ENCODE measurements at regions not wholly inside any gene's neighbourhood (a gene's known extent, or its start where the extent isn't known, plus 50 kb on each side); places are given as distances from the start of the nearest gene placed in this dataset.

DNA sequence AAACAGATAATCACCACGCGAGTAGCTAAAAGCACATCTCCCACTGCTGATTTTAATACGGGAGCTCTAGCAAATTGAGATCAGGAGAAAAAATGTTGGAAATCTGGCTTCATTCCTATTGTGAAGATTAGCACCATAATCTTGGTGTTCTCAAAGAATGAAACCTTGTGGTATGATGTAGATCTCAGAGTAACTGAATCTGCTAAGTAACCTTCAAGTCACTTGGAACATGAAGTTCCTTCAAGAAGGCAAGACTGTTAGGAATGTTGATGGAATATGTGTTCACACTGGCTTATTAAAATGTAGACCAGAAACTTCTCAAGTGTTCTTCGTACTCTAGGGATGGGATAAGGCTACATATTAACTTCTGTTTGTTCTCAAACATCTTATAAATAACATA is 117.4 kb upstream of the CHRM3 start:
- no peak for DNase-seq (ENCODE audit: low read depth in 4 of 4, low spot score in 3 of 4)

DNA sequence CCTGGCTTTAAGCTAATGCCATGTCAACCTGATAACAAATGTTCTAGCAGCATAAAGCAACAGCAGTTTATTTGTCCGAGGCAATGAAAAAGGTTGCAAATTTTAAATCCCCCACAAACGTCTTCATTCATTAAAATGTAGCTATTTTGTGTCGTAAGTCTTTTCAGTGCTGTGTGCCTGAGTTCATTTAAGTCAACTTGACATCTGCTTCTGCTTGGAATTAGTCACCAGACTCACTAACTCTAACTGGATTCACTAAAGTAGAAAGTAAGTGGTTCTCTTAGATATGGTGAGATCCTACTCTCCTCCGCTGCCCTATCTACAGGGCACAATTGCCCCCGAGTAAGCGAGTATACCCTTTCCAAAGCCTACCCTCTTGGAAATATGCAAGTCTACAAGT is 118.4 kb upstream of the CHRM3 start:
- no peak for DNase-seq (ENCODE audit: low read depth in 4 of 4, low spot score in 3 of 4)

GRCh38 chr1:239263801-239264200 is 122.6 kb upstream of the CHRM3 start:
- DNase-seq (ENCODE audit: low read depth in 4 of 4, low spot score in 3 of 4) = no peak

DNA sequence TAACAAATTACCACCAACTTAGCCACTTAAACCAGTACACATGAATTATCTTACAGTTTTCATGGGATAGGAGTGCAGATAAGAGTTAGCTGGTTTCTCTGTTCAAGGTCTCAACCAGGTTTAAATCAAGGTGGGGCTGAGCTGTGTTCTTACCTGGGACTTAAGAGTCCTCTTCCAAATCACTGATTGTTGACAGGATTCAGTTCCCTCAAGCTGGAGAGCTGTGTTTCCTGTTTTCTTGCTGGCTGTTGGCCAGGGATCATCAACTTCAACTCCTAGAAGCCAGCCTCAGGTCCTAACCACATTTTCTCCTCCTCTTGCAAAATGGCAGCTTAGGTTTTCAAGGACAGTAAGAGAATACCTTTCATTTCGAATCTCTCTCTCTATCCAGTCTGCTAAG is 123.8 kb upstream of the CHRM3 start:
- DNase-seq (ENCODE audit: low read depth in 4 of 4, low spot score in 3 of 4) = no peak

- DNase-seq (ENCODE audit: low read depth in 4 of 4, low spot score in 3 of 4) = no peak
Measured at GRCh38 chr1:239261521-239261920, 124.8 kb upstream of the CHRM3 start.

GRCh38 chr1:239260842-239261241 is 125.5 kb upstream of the CHRM3 start:
- no peak for DNase-seq (ENCODE audit: low read depth in 4 of 4, low spot score in 3 of 4)

- DNase-seq (ENCODE audit: low read depth in 4 of 4, low spot score in 3 of 4) = no peak
Measured at GRCh38 chr1:239255628-239256160, 130.7 kb upstream of the CHRM3 start.

GRCh38 chr1:239254999-239255398 is 131.4 kb upstream of the CHRM3 start:
- no peak for DNase-seq (ENCODE audit: low read depth in 4 of 4, low spot score in 3 of 4)

- DNase-seq (ENCODE audit: low read depth in 4 of 4, low spot score in 3 of 4) = no peak
Measured at GRCh38 chr1:239253032-239253431, 133.3 kb upstream of the CHRM3 start.

DNA sequence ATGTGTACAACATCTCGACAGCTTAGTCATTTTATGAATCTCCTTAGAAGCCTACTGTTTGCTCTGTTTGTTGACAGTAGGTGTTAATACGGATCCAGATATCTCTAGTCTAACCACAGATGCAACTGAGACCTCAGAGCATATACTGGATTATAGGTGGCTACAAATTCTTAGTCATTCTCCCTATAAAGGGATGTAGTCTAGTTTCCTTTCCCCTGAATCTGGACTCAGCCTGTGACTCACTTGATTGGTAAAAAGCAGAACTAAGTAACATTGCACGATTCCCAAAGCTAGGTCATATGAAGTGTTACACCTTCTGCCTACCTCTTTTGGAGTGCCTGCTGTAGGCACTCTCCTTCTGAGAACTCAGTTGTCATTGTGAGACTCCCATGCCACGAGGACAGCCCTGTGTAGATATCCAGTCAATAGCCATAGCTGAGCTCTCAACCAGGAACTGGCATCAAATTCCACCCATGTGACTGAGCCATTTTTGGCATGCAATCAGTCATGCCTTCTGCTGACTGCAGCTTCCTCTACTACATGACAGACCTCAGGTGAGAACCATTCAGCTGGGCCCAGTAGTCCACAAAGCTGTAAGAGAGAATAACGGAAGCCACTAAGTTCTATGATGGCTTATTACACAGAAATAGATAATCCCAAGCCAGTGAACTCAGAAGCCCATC is 135.9 kb upstream of the CHRM3 start:
- DNase-seq (ENCODE audit: low read depth in 4 of 4, low spot score in 3 of 4) = no peak

DNA sequence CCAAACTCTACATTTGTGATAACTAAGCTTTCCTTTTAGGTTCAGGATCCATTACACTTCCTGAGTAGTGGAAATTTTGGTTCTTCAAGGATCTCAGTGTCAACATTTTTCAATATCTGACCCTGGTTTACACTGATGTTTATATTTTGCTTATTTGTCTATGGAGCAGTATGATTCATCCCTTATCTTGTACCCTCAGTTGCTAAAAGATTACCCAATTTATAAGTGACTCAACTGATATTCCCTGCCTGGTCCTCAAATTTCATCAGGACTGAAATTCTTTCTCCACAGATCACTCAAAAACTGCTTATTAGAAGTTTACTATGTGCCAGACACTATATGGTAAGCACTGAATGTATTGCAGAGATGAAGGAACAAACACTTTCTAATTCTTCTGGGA is 139.1 kb upstream of the CHRM3 start:
- DNase-seq (ENCODE audit: low read depth in 4 of 4, low spot score in 3 of 4) = no peak

- DNase-seq (ENCODE audit: low read depth in 4 of 4, low spot score in 3 of 4) = no peak
Measured at GRCh38 chr1:239244084-239244483, 142.3 kb upstream of the CHRM3 start.

DNA sequence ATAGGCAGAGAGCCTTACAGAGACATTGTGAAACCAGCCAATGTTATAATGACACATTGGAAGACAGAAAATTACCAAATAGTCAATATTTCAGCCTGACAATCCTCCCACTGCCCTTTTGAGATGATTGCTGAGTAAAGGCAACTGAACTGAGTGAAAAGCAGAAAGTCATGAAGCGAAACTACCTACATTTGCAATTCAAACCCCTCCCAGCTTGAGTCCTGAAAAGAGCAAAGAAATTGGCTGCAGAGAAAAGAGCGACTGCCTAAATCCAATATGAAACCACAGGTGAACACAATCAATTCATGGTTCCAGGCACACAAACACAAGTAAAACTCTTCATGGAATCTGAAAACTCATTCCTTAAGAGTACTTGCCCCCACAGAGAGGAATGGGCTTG is 143.4 kb upstream of the CHRM3 start:
- DNase-seq (ENCODE audit: low read depth in 4 of 4, low spot score in 3 of 4) = no peak

- DNase-seq (ENCODE audit: low read depth in 4 of 4, low spot score in 3 of 4) = no peak
Measured at GRCh38 chr1:239242404-239242803, 144.0 kb upstream of the CHRM3 start.

DNA sequence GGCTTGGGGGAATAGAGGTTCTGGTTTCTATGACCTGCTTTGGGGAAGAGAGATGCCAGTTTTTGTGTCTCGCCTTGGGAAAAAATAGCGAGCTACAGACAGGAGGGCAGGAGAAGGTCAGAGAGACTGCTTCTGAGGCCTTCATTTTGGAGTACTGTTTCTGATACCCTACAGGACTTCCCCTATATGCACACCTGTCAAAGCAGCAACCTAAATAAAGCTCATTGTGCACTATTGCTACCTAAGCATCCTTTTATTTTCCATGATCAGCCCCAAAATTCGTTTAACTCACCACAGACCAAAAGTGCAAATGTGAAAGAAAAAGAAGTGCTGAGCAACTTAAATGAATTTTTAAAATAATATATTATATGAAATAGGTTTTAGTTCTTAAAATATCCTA is 145.6 kb upstream of the CHRM3 start:
- no peak for DNase-seq (ENCODE audit: low read depth in 4 of 4, low spot score in 3 of 4)

- no peak for DNase-seq (ENCODE audit: low read depth in 4 of 4, low spot score in 3 of 4)
Measured at GRCh38 chr1:239239529-239239928, 146.8 kb upstream of the CHRM3 start.

GRCh38 chr1:239237912-239238311 is 148.5 kb upstream of the CHRM3 start:
- no peak for DNase-seq (ENCODE audit: low read depth in 4 of 4, low spot score in 3 of 4)

DNA sequence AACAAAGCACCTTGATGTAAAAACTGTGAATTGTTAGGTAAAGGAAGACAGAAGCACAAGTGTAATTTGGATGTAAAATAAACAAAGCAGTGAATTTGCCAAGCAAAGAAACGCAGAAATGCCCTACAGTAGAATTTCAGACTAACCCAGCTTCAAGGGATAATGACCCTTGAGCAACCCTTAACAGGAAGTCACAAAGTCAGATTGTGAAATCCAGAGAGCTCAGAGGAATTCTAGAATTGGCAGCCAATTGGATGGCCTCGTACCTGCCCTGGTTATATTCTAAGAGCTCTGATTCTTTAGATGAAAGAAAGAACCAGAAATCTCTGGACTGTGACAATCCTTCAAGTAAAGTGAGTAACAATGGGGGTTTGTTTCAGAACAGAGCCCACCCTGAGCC is 152.7 kb upstream of the CHRM3 start:
- no peak for DNase-seq (ENCODE audit: low read depth in 4 of 4, low spot score in 3 of 4)

DNA sequence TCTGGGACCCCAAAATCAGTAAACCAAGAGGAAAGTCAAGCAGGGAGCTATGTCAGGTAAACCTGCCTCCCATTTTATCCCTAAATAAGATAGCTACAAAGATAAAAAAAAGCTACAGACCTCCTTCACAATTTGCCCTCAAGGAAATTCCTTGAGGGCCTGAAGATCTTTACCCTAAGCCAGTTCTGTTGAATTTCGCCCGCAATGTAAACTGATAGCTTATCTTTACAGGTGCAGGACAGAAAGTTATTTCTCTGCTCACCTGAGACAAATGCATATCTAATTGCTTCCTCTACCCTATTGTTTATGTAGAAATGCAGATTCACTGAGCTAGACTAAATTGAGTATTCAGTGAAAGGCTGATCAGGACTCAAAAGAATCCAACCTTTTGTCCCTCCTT is 153.4 kb upstream of the CHRM3 start:
- no peak for DNase-seq (ENCODE audit: low read depth in 4 of 4, low spot score in 3 of 4)

- no peak for DNase-seq (ENCODE audit: low read depth in 4 of 4, low spot score in 3 of 4)
Measured at GRCh38 chr1:239228451-239228850, 157.9 kb upstream of the CHRM3 start.

GRCh38 chr1:239225396-239225795 is 161.0 kb upstream of the CHRM3 start:
- no peak for DNase-seq (ENCODE audit: low read depth in 4 of 4, low spot score in 3 of 4)

DNA sequence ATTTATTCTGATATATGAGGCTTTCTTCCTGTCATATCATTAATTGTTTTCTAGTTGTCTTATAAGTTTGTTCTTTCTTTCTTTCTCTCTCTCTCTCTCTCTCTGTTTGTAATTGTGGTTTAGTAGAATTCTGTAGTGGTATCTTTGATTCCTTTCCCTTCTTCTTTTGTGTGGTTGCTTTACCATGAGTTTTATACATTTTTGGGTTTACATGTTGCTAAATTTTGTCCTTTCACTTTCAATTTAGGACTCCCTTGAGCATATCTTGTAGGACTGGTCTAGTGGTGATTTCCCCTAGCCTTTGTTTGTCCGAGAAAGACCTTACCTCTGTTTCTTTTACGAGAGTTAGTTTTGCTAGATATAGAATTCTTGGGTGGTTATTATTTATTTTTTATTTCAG is 162.3 kb upstream of the CHRM3 start:
- no peak for DNase-seq (ENCODE audit: low read depth in 4 of 4, low spot score in 3 of 4)

DNA sequence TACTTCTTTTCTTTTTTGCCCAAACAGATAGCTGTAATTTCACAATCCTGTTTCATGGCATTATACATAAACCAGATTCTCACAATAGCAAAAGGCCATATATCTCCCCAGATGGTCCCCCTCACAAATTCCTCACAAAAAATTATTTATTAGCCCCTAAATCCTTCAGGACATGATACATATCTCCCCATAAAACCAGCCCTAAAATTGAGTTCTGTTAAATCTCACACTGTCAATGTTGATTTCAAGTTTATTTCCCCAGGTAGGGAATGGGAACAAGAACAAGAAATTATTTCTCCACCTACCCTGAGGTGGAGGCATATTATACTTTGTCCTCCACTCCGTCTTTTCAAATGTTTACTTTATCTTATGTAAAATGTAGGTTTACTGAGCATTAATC is 163.4 kb upstream of the CHRM3 start:
- DNase-seq (ENCODE audit: low read depth in 4 of 4, low spot score in 3 of 4) = no peak
